Sigmoid colon (tissue), 6 donors: ENCODE measurements at regions not wholly inside any gene's neighbourhood (a gene's known extent, or its start where the extent isn't known, plus 50 kb on each side); places are given as distances from the start of the nearest gene placed in this dataset.
A peak's percentile ranks its signal among the peaks of the same experiment; 100 is the strongest.

Source experiments
- DNase-seq: peaks from one replicate; pipeline ENCODE4 v3.0.0-alpha.2; 2019
- H3K27ac ChIP-seq, 4 donors: fragments of 200-600 bp; sonication (generic); one replicate each; pipeline ENCODE4 v1.5.1; 2016 to 2019; ENCODE audit warnings: mild to moderate bottlenecking in 1 of 4
- H3K27me3 ChIP-seq, 3 donors: fragments of 200-600 bp; sonication (generic); one replicate each; pipeline ENCODE4 v1.5.1; 2019; ENCODE audit warnings: mild to moderate bottlenecking in 1 of 3
- H3K36me3 ChIP-seq, 4 donors: fragments of 200-600 bp; sonication (generic); one replicate each; pipeline ENCODE4 v1.5.1; 2016 to 2019
- H3K4me1 ChIP-seq, 4 donors: fragments of 200-600 bp; sonication (generic); one replicate each; pipeline ENCODE4 v1.5.1; 2017 to 2019
- H3K4me3 ChIP-seq, 4 donors: fragments of 200-600 bp; sonication (generic); one replicate each; pipeline ENCODE4 v1.5.1; 2017 to 2019; ENCODE audit warnings: mild to moderate bottlenecking in 2 of 4, moderate library complexity in 1 of 4
- H3K9me3 ChIP-seq, 4 donors: fragments of 200-600 bp in 3 of 4; sonication (generic) in 3 of 4; one replicate each; pipeline versions ENCODE4 v1.5.1 to v1.6.1; 2013 to 2019
- EP300 ChIP-seq, 4 donors: sonication (generic); formaldehyde crosslinking; IDR thresholded peaks; one replicate each; pipeline ENCODE4 v1.6.1; 2017; ENCODE audit warnings: antibody characterized with exemption in 4 of 4
- POLR2A ChIP-seq, 2 donors: fragments of 450-650 bp; IDR thresholded peaks; one replicate each; pipeline ENCODE4 v1.6.1; 2016; ENCODE audit warnings: antibody characterized with exemption in 2 of 2, mild to moderate bottlenecking in 2 of 2, moderate library complexity in 2 of 2
- POLR2AphosphoS5 ChIP-seq, 4 donors: sonication (generic); formaldehyde crosslinking; IDR thresholded peaks; one replicate each; pipeline ENCODE4 v1.6.1; 2017; ENCODE audit warnings: antibody characterized with exemption in 4 of 4
- WGBS, 2 donors: extraction: QIAGEN DNeasy Blood & Tissue Kit; methylation state at CpG; one replicate each; pipeline ENCODE4 v1.1.7; 2013; 5-methylcytosine and 5-hydroxymethylcytosine counted together
- intact Hi-C: fragments of 100-400 bp; cut with DNase I; formaldehyde crosslinking; loops from one replicate; pipeline ENCODE4 v1.15.1; 2023
- TF ChIP-seq, protein P1 (sequence below), 4 experiments: fragments of 450-650 bp in 3 of 4; fragments of 200-600 bp in 1 of 4; IDR thresholded peaks; one replicate each; pipeline ENCODE4 v1.5.1; 2016 to 2019; ENCODE audit warnings: antibody characterized with exemption in 4 of 4, mild to moderate bottlenecking in 3 of 4, moderate library complexity in 2 of 4
- donor health status: healthy with polysubstance abuse.
- donor health status: healthy.

DNA sequence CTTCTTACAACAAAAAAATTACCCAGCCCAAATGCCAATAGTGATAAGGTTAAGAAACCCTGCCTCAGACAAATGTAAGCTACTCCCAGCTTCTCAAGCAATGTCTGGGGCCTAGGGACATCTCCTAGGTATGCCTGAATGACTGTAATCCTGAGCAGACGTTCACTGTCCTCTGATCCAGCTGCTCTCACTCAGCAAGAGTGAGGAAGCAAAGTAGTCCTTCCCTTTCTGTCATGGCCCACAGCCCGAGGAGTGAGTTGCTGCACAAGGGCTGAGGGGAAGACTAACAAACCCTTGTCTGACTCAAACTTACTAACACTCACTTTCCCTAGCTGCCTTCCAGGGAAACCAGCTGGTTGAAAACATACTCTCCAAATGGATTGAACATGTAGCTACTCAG is 124.9 kb upstream of the TNFSF4 start:
- Histone ChIP-seq H3K27ac (peak overlapping the region in 3 of 4 donors; percentile 12 to 51 (median 51)), H3K4me1 (peaks cover 0 to 18% (median 0%) of the 10 kb centered on the region in 4 donors), H3K27me3 (no peaks in the 10 kb centered on the region), H3K36me3 (no peaks in the 10 kb centered on the region), H3K4me3 (no peak overlapping the region), H3K9me3 (no peaks in the 10 kb centered on the region)
- DNase-seq = peak; percentile 81
- intact Hi-C loops = no loop called here
- 60 to 67% methylated on average over 2 of the region's 2 CpGs for WGBS, 2 donors
- TF ChIP-seq POLR2AphosphoS5 (IDR thresholded peaks at IDR 0.05) = peak in 2 of 4 donors; percentile 21 to 50
- no peak for TF ChIP-seq EP300 (IDR thresholded peaks at IDR 0.05)

DNA sequence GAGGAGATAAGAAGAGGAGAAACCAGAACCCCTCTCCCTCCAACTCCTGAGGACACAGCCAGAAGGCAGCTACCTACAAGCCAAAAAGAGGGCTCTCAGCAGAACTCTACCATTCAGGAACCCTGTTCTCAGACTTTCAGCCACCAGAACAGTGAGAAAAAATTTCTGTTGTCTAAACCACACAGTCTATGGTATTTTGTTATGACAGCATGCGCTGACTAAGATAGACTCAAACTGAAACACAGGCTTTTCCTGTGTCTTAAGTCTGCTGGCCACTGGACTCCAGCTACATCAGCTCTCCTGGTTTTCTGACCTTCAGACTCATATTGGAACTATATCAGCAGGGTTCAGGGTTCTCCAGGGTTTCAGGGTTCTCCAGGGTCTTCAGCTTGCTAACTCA is 126.5 kb upstream of the TNFSF4 start:
- intact Hi-C loops = no loop called here
- H3K4me3 ChIP-seq = no peak overlapping the region
- H3K4me1 ChIP-seq = peaks cover 0 to 18% (median 0%) of the 10 kb centered on the region in 4 donors
- no peaks in the 10 kb centered on the region for H3K27me3 ChIP-seq
- DNase-seq = no peak
- 89 to 91% methylated on average over 1 of the region's 1 CpG for whole genome bisulfite sequencing, 2 donors
- TF ChIP-seq EP300 (IDR thresholded peaks at IDR 0.05) = no peak
- no peaks in the 10 kb centered on the region for H3K9me3 ChIP-seq
- no peaks in the 10 kb centered on the region for H3K36me3 ChIP-seq
- H3K27ac ChIP-seq = no peak overlapping the region

DNA sequence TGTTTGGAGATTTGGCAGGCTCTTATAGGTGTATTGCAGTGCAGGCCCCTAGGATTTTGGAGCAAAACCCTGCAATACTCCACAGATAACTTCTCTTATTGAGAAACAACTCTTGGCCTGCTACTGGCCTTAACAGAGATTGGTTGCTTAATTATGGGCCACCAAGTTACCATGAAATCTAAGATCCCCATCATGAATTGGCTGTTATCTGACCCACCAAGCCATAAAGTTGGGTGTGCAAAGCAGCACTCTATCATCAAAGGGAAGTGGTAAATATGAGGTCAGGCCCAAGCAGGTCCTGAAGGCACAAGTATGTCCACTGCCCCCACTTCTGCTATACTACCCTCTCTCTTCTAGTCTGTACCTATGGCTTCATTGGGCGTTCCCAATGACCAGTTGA is 130.0 kb upstream of the TNFSF4 start:
- Histone ChIP-seq H3K4me3 (no peak overlapping the region), H3K27ac (no peak overlapping the region), H3K4me1 (peaks cover 0 to 9% (median under 1%) of the 10 kb centered on the region in 4 donors), H3K9me3 (no peaks in the 10 kb centered on the region), H3K27me3 (no peaks in the 10 kb centered on the region), H3K36me3 (no peaks in the 10 kb centered on the region)
- intact Hi-C loops = no loop called here
- no peak for TF ChIP-seq EP300 (IDR thresholded peaks at IDR 0.05)
- TF ChIP-seq, protein P1, sequence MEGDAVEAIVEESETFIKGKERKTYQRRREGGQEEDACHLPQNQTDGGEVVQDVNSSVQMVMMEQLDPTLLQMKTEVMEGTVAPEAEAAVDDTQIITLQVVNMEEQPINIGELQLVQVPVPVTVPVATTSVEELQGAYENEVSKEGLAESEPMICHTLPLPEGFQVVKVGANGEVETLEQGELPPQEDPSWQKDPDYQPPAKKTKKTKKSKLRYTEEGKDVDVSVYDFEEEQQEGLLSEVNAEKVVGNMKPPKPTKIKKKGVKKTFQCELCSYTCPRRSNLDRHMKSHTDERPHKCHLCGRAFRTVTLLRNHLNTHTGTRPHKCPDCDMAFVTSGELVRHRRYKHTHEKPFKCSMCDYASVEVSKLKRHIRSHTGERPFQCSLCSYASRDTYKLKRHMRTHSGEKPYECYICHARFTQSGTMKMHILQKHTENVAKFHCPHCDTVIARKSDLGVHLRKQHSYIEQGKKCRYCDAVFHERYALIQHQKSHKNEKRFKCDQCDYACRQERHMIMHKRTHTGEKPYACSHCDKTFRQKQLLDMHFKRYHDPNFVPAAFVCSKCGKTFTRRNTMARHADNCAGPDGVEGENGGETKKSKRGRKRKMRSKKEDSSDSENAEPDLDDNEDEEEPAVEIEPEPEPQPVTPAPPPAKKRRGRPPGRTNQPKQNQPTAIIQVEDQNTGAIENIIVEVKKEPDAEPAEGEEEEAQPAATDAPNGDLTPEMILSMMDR (IDR thresholded peaks at IDR 0.05) = no peak
- no peak for TF ChIP-seq POLR2AphosphoS5 (IDR thresholded peaks at IDR 0.05)
- no peak for TF ChIP-seq POLR2A (IDR thresholded peaks at IDR 0.05)
- 56 to 97% methylated on average over 1 of the region's 1 CpG for WGBS, 2 donors
- no peak for DNase-seq

DNA sequence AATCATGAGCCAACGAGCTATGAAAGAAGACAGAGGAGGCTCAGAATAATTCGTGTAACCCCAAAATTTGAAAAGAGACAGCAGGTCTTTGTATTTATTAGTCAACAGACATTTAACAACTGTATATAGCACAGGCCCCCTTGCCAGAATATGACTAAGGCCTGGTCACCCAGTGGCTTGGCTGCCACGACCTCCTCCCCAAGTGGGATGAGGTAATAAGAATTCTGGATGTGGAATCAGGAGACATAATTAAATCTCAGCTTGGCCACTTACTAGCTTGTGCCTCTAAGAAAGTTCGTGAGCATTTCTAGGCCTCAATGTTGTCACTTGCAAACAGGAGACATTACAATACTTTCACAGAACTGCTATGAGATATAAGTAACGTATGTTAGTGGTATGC is 134.2 kb upstream of the TNFSF4 start:
- Histone ChIP-seq H3K4me1 (peaks cover 0 to 9% (median 0%) of the 10 kb centered on the region in 4 donors), H3K4me3 (no peak overlapping the region), H3K27me3 (no peaks in the 10 kb centered on the region), H3K27ac (no peak overlapping the region), H3K36me3 (no peaks in the 10 kb centered on the region), H3K9me3 (peaks cover 0 to 3% (median 0%) of the 10 kb centered on the region in 4 donors)
- no peak for DNase-seq
- 57 to 62% methylated on average over 5 of the region's 5 CpGs for WGBS, 2 donors
- TF ChIP-seq, protein P1 (IDR thresholded peaks at IDR 0.05) = no peak
- no peak for TF ChIP-seq POLR2AphosphoS5 (IDR thresholded peaks at IDR 0.05)
- TF ChIP-seq POLR2A (IDR thresholded peaks at IDR 0.05) = no peak
- no peak for TF ChIP-seq EP300 (IDR thresholded peaks at IDR 0.05)
- intact Hi-C loops = no loop called here

DNA sequence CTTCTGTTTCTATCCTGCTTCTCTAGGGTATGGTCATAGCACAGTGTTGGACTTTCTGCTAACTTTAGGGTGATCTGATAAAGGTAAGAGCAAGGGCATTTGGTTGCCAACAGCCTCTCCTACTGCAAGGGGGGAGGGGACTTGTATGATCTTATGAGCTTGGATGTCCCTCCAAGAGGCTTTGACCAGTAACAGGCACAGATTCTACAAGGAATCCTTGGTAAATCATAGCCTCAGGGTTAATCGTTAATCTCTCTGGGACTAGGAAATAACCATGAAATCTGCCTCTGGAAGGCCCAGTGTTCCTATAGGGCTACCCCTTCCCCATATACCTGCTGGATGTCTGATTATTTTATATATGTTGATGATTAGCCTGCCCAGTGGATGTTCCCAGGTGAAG is 134.8 kb upstream of the TNFSF4 start:
- intact Hi-C loops = no loop called here
- Histone ChIP-seq H3K27me3 (no peaks in the 10 kb centered on the region), H3K27ac (no peak overlapping the region), H3K9me3 (peaks cover 0 to 3% (median 0%) of the 10 kb centered on the region in 4 donors), H3K4me3 (no peak overlapping the region), H3K4me1 (peaks cover 0 to 9% (median 0%) of the 10 kb centered on the region in 4 donors), H3K36me3 (no peaks in the 10 kb centered on the region)
- no peak for DNase-seq
- TF ChIP-seq, protein P1 (IDR thresholded peaks at IDR 0.05) = no peak
- TF ChIP-seq POLR2A (IDR thresholded peaks at IDR 0.05) = no peak
- 57 to 84% methylated on average over 1 of the region's 1 CpG for WGBS, 2 donors

DNA sequence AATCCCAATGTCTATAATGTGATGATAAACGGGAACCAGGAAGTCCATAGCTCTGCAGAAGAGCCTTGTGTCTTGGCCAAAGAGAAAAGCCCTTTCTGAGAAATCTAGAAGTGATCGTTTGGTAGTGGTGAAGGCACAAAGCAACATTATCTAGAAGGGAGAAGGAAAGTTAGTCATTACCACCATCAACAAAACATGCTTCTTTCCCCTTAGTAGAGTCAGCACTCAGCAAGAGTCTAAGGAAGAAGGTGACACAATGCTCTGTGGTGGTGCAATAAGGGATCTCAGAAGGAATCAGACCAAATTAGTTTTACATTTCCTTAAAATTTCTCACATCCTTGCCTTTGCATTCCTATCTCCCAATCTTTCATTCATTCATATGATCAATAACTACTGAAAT is 134.4 kb upstream of the PRDX6 start:
- DNase-seq = no peak
- intact Hi-C loops = no loop called here
- Histone ChIP-seq H3K4me1 (peaks cover 0 to 9% (median 0%) of the 10 kb centered on the region in 4 donors), H3K9me3 (peaks cover 0 to 3% (median 0%) of the 10 kb centered on the region in 4 donors), H3K27ac (no peak overlapping the region), H3K27me3 (no peaks in the 10 kb centered on the region), H3K36me3 (no peaks in the 10 kb centered on the region), H3K4me3 (no peak overlapping the region)
- no peak for TF ChIP-seq EP300 (IDR thresholded peaks at IDR 0.05)
- TF ChIP-seq, protein P1 (IDR thresholded peaks at IDR 0.05) = no peak
- TF ChIP-seq POLR2AphosphoS5 (IDR thresholded peaks at IDR 0.05) = no peak
- WGBS, 2 donors = 81 to 82% methylated on average over 2 of the region's 2 CpGs
